HG03045 (cell line): ENCODE measurements at regions not wholly inside any gene's neighbourhood (a gene's known extent, or its start where the extent isn't known, plus 50 kb on each side); places are given as distances from the start of the nearest gene placed in this dataset.
"Not testable (repeated sequence)": the region's sequence is repeated elsewhere in the genome, so short reads cannot be mapped to it uniquely, and the experiment has no call there.

Source experiments
- ATAC-seq: cut with Tn5 transposase; IDR thresholded peaks from one replicate; pipeline ENCODE4 v1.9.1; 2021; ENCODE audit warnings: mild to moderate bottlenecking, moderate library complexity; ENCODE audit not compliant: unreplicated experiment

DNA sequence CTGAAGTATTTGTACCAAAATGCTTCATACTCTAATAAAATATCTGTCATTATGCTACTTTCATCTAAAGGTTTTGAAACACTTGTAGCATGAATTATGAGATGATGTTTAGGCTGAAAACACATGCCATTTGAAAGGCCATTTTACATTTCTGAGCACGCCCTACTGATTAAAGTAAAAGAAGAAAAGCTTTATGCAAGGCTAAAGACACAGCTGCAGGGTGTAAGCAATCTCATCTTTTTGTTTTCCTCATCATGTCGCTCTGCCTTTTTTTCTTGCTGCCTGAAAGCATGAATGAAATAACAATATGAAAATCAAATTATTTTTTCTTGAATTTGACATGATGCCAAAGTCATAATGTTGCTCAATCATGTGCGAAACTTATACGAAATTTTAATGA is 148.6 kb upstream of the ARG1 start:
- no peak for ATAC-seq

DNA sequence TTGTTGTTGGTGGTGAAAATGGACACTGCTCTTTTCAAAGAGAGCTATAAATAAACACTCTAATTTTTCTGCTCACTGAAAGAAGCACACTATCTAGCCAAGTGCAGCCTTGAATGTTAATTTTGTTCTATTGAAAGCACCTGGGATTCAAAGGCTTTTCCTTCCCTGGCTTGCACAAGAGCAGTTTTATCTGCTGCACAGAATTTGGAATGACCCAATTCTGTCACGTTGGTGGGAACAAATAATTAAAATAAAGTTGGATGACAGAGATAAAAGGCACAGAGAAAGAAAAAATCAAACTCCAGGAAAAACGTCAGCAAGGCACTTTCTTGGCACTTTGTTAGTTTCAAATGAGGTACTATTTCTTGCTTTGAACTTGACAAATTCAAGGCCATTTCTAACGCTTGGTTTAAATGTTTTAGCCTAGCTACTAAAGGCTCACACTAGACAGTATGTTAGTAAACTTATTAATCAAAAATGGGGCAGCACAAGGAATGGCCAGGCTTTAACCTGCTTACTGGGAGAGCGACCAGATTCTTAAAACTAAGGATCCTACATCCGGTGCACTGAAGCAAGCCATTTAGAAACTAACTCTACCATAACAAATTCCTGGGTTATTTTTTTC is 145.5 kb upstream of the ARG1 start:
- no peak for ATAC-seq

DNA sequence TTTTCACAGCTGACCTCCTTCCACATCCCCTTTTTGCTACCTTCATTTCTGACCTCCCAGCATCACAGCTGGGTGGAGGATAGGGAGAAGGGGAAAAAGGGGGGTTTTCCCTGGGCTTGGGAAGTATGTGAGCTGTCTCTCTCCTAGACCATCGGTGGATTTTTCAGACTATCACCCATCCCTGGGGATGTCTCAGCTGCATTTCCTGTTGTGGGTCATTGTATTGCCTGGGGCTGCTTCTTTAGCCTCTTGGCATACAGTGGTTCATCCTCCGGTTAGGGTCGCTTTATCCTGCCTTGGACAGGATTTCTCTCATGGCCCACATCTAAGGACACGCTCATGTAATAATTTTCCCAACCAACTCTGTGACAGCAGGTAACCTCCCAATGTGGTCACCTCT is 142.5 kb upstream of the ARG1 start:
- ATAC-seq = no peak

DNA sequence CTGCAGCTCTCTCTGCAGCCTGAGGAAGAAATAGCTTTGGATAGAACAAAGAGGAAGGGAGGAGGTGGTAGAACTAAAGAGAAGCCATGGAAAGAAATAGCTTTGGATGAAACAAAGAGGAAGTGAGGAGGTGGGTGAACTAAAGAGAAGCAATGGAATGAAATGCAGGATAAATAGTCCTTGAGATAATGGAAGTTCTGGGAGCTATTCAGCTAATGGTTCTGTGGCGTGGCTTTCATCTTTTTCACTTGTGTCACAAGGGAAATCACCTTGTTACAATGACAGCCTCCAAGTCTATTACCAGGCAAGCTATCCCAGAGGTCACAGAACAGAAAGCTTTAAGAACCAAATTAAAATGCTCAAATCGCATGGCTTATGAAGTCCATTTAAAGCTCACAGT is 141.3 kb upstream of the ARG1 start:
- ATAC-seq = no peak

DNA sequence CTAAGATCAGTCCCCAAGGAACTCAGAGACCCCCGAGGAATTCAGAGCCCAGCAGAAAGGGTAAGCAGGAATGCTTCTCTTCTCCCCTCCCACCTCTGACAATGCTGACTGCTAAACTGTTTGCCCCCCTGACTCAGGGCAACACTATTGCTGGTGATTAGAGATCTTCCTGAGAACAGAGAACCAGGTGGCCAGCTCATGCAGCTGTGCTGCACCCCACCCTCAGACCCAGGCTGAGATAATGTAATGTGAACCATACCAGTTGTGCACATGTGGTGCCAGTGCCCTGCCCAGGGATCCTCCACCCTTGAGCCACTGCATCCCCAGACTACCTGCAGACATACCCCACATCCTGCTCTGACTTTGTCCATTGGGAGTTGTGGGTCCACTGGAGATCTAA is 139.1 kb upstream of the ARG1 start:
- ATAC-seq = no peak

DNA sequence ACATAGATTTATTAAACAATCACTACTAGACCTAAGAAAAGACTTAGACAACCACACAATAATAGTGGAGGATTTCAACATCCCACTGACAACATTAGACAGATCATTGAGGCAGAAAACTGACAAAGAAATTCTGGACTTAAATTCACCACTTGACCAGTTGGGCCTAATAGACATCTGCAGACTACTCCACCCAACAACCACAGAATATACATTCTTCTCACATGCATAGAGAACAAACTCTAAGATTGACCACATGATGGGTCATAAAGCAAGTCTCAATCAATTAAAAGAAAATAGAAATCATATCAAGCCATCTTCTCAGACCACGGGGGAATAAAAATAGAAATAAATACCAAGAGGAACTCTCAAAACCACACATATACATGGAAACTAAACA is 136.7 kb upstream of the ARG1 start:
- no peak for ATAC-seq

DNA sequence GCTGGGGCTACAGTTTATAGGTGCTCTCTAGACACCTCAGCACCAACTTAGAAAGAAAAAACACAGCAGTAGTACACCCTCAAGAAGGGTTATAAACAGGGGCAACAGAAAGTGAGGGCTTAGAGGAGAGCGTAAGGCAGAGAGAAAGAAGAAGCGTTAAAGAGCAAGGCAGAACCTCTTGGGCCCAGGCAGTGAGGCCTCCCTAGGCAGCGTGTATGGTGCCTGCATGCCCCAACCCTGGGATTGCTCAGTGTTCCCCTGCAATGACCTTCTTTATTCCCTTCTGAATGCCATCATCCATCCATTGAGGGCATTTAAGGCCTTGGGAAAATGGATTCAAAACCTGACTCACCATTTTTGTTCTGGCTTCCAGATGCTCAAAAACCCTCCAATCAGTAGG is 130.0 kb upstream of the ARG1 start:
- ATAC-seq = no peak

DNA sequence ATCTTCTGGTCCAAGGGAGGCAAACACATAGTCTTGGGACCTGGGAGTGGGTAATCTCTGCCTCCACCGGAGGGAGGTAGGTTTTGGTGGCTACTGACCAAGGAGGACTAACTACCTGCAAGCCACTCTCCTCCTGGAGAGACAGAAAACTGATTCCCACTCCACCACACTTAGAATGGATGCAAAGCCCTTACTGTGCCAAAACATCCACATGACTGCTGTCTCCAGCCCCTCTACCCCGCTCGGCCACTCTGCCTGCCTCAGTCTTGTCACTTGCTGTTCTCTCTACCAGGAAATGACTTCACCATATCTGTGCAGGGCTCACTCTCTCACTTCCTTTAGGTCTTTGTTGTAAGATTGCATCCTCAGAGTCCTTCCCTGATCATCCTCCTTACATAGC is 129.5 kb upstream of the ARG1 start:
- no peak for ATAC-seq

DNA sequence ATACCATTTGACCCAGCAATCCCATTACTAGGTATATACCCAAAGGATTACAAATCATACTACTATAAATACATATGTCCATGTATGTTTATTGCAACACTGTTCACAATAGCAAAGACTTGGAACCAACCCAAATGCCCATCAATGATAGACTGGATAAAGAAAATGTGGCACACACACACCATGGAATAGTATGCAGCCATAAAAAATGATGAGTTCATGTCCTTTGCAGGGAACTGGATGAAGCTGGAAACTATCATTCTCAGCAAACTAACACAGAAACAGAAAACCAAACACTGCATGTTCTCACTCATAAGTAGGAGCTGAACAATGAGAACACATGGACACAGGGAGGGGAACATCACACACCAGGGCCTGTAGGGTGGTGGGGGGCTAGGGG is 127.7 kb upstream of the ARG1 start:
- not testable (repeated sequence) for ATAC-seq

DNA sequence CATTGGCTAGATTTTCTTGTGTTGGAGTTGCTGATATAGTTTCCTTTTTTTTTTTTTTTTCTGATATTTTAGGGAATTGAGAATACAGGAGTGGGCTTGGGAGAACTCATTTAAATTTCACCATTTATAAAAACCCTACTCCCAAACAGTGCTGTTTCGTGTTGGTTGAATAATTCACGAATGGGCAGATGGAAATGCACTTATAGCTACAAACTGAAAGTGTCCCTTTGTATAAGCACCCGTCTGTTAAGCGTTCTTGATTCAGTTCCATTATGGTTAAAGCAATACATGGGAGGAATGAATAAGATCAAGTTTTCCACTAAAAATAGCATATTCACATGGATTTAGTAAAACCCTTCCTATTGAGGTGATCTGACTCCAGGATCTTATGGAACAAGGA is 122.2 kb upstream of the ARG1 start:
- no peak for ATAC-seq

DNA sequence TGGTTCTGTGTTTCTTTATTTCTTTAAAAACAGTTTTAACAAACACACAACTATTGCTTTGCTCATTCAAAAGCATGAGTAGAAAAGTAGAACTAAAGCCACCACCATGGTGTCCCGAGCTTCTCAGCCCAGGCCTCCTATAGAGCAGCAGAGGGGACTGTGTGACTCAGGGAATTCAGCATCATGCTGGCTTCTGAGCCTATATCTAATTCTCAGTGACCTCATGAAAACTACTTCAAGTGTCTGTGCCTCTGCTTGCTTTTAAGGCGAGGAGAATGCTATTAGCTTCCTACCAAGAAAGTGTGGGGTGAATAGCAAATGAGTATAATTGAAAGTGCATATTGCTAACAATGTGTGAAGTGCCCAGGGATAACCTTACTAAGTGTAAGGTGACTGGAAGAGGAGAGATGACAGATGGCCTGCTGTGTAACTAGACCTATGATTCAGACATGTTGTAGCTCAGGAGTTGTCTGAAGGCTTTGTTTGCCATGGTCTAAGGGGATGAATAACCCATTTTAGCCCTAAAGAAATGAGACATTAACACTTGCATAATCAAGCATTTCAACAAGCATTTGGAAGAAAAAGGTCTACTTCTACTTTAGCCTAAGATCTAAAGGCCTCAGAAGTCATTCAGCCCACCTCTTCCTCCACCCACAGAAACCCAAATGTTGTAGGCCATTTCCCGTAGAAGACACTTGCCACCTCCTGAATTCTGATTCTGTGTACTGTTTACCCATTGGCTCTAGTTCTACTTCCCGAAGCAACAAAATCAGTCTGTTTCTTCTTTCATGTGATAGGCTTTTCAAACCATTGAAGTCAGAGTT is 121.5 kb upstream of the ARG1 start:
- no peak for ATAC-seq

DNA sequence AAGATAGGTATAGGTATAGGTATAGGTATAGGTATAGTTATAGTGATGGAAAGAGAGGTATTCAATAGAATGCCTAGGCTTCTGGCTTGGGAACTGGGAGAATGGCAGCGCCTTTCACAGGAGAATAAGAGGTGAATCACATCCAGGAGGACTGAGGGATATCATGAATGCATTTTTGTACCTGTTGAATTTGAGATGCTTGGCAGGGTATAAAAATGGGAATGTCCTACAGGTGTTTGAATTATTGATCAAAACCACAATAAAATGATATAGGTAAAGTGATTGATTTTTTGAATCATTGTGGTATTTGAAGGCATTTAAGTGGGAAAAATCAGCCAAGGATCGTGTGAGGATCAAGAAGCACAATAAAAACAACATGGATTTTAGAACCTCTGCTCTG is 119.2 kb upstream of the ARG1 start:
- ATAC-seq = no peak

DNA sequence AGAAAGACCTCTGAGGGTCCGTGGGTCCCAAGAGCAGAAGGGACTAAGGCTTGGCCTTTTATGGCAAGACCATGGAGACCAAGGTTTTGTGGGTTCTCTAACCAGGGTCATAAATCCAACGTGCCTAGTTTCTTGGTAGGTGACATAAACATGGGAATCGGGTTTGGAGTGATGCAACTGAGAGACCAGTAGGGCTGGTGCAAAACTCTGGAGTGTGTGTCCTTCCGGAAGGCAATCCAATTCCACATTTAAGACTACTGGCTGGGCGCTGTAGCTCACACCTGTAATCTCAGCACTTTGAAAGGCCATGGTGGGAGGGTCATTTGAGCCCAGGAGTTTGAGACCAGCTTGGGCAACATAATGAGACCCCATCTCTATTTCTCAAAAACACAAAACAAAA is 116.5 kb upstream of the ARG1 start:
- ATAC-seq = no peak

DNA sequence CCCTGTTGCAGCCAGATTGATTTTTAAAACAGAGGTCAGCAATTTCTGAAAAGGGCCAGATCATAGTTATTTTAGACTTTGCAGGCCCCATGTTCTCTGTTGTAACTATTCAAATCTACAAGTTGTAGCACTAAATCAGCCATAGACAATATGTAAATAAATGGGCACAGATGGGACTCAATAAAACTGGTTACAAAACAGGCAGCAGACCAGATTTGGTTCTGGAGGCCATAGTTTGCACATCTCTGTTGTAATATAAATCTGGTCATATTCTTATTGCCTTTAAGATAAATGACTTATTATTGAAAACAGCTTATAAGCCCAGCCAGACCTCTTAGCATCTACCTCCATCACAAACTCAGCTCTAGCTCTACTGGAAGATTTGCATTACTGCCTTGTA is 114.0 kb upstream of the ARG1 start:
- no peak for ATAC-seq

DNA sequence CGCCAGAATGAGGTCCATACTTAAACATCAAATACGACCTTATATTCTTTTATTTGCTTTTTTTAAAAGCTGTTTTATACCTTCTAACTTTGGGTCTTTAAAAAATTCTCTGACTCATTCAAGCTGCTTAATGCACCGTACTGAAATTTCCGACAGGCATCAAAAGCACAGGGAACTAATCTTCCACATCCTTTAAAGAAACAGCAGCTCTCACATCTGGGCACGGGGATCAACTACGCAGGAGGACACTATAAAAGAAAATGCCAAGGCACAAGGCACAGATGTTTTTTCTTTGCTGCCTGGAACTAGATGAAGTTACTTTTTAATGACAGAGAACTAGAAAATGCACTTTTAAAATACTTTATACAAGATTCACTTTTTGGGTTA is 112.4 kb upstream of the ARG1 start:
- ATAC-seq = no peak

DNA sequence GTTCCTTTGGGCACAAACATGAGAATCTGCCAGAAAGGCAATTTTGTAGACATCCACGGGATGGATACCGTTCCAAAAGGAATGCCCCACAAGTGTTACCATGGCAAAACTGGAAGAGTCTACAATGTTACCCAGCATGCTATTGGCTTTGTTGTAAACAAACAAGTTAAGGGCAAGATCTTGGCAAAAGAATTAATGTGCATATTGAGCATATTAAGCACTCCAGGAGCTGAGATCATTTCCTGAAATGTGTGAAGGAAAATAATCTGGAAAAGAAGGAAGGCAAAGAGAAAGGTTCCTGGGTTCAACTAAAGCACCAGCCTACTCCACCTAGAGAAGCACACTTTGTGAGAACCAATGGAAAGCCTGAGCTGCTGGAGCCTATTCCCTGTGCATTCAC is 103.9 kb upstream of the ARG1 start:
- no peak for ATAC-seq

DNA sequence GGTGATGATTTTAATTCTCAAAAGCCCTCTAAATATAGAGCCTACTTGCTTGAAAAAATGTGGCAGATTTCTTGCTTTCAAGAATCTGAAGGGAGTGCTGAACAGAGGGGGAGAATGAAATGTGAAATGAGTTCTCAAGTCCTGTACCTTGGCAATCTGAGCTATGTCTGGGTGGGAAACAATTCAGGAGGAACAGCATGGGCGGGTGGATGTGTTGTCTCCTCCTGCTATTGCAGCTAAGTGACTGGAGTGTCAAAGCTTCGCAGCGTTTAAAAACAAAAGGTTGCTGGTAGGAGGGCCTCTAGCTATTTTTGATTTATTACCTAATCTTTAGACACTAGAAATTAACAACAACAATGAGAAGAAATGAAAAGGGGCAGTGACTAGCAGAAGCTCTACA is 102.5 kb upstream of the ARG1 start:
- no peak for ATAC-seq

DNA sequence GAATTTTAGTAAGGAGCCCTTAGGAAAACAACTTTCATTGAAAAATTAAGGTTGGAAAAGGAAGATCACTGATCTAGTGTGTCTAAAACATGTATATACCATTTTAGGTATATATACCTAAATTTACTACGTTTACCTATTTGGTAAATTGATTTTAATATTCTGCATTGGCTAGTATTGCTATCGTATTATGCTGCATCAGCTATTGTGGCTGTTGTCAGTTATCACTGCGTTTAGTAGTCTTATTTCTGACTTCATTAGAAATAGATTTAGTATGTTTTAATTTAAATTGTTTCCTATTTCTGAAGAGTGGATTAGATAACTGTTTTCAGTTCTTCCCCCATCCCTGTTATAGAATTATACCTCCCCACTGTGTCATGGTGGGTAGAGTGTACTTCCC is 101.7 kb upstream of the ARG1 start:
- no peak for ATAC-seq

DNA sequence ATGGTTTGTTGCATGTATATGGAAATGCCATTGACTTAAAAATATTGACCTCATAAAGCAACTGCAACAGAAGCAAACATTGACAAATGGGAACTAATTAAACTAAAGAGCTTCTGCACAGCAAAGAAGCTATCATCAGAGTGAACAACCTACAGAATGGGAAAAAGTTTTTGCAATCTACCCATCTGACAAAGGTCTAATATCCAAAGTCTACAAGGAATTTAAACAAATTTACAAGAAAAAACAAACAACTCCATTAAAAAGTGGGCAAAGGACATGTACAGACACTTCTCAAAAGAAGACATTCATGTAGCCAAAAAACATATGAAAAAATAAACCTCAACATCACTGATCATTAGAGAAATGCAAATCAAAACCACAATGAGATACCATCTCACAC is 99.7 kb upstream of the ARG1 start:
- not testable (repeated sequence) for ATAC-seq

DNA sequence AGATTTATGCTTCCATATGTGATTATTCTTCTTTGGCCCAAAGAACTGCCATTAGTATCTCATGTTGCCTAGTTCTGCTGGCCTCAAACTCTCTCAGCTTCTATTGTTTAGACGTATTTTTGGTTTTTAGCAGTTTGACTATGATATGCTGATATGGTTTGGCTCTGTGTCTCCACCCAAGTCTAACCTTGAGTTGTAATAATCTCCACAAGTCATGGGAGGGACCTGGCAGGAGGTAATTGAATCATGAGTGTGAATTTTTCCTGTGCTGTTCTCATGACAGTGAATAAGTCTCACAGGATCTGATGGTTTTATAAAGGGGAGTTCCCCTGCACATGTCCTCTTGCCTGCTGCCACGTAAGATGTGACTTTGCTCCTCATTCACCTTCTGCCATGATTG is 96.7 kb upstream of the ARG1 start:
- ATAC-seq = no peak

DNA sequence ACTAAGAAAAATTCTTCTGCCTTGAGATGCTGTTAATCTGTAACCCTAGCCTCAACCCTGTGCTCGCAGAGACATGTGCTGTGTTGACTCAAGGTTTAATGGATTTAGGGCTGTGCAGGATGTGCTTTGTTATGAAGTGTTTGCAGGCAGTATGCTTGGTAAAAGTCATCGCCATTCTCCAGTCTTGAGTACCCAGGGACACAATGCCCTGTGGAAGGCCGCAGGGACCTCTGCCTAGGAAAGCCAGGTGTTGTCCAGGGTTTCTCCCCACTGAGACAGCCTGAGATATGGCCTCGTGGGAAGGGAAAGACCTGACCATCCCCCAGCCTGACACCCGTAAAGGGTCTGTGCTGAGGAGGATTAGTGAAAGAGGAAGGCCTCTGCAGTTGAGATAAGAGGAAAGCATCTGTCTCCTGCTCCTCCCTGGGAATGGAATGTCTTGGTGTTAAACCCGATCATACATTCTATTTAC is 94.2 kb upstream of the ARG1 start:
- not testable (repeated sequence) for ATAC-seq

DNA sequence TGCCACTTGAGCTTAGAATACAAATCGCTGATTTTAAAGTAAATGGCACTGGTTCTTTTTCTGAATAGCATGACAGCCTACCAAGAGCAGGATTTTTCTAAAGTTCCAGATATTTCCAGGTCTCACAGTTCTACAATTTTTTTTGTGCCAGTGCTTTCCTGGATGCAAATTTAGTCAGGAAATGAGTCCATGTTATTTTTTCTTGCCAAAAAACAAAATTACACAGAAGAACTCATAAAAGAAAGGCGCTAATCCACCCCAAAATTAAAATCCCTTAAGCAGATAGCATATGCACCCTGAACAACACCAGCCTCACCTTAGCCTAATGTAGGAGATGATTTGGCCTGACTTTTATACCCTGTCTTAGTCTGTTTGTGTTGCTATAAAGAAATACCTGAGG is 86.4 kb upstream of the ARG1 start:
- no peak for ATAC-seq

DNA sequence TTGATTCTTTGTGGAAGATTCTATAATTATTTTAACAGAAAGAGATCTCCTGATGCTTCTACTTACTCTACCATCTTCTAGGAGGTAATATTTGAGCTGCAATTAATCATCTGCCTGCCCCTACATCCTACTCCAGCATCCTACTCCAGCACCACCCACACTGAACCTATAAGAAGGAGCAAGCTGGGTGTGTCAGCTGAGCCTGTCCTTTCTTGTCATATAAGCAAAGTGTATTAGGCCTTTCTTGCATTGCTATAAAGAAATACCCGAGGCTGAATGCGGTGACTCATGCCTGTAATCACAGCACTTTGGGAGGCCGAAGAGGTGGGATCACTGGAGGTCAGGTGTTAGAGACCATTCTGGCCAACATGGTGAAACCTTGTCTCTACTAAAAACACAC is 84.2 kb upstream of the ARG1 start:
- no peak for ATAC-seq
